KMS-11 (cell line): ENCODE measurements at regions not wholly inside any gene's neighbourhood (a gene's known extent, or its start where the extent isn't known, plus 50 kb on each side); places are given as distances from the start of the nearest gene placed in this dataset.
"Not testable (repeated sequence)": the region's sequence is repeated elsewhere in the genome, so short reads cannot be mapped to it uniquely, and the experiment has no call there.

Source experiments
- H2AFZ ChIP-seq: fragments of 200-600 bp; sonication (generic); 2 replicates; pipeline ENCODE4 v1.6.1; 2016; ENCODE audit warnings: antibody characterized with exemption, mixed run types, low read depth
- H3K27ac ChIP-seq: fragments of 200-600 bp; sonication (generic); 2 replicates; pipeline ENCODE4 v1.6.1; 2016; ENCODE audit warnings: mild to moderate bottlenecking, mixed run types
- H3K27me3 ChIP-seq: fragments of 200-600 bp; sonication (generic); 2 replicates; pipeline ENCODE4 v1.6.1; 2017; ENCODE audit warnings: mild to moderate bottlenecking, low read depth, mixed run types, moderate library complexity; ENCODE audit not compliant: insufficient read depth
- H3K36me3 ChIP-seq: fragments of 200-600 bp; sonication (generic); 2 replicates; pipeline ENCODE4 v1.6.1; 2017; ENCODE audit warnings: mild to moderate bottlenecking, mixed run types; ENCODE audit not compliant: insufficient read depth
- H3K4me1 ChIP-seq: fragments of 200-600 bp; sonication (generic); 2 replicates; pipeline ENCODE4 v1.6.1; 2016; ENCODE audit warnings: mild to moderate bottlenecking, low read depth, mixed run types; ENCODE audit not compliant: poor library complexity, severe bottlenecking
- H3K4me2 ChIP-seq: fragments of 200-600 bp; sonication (generic); 2 replicates; pipeline ENCODE4 v1.7.0; 2016; ENCODE audit warnings: mild to moderate bottlenecking, mixed run types
- H3K4me3 ChIP-seq: fragments of 200-600 bp; sonication (generic); IDR thresholded peaks from 2 replicates; pipeline ENCODE4 v1.6.1; 2017; ENCODE audit warnings: low read depth, low read length, mixed read lengths; ENCODE audit not compliant: insufficient read depth
- H3K79me2 ChIP-seq: fragments of 200-600 bp; sonication (generic); 2 replicates; pipeline ENCODE4 v1.6.1; 2016; ENCODE audit warnings: low read depth, mixed run types; ENCODE audit not compliant: insufficient read depth
- H3K9ac ChIP-seq: fragments of 200-600 bp; sonication (generic); 2 replicates; pipeline ENCODE4 v1.6.1; 2016; ENCODE audit warnings: mild to moderate bottlenecking, mixed run types
- H4K20me1 ChIP-seq: fragments of 200-600 bp; sonication (generic); 2 replicates; pipeline ENCODE4 v1.6.1; 2016; ENCODE audit warnings: mild to moderate bottlenecking, mixed run types; ENCODE audit not compliant: insufficient read depth
- CTCF ChIP-seq: fragments of 200-600 bp; sonication (generic); conservative IDR thresholded peaks from 2 replicates; pipeline ENCODE4 v1.6.1; 2017; ENCODE audit warnings: low read depth, mild to moderate bottlenecking, antibody characterized with exemption, low read length, moderate library complexity, mixed read lengths

- no peak for TF ChIP-seq CTCF
- Histone ChIP-seq H3K9ac (no peak overlapping the region), H3K4me1 (no peaks in the 10 kb centered on the region), H3K4me3 (no peak overlapping the region), H3K4me2 (no peak overlapping the region), H3K27ac (no peak overlapping the region), H3K36me3 (no peaks in the 10 kb centered on the region), H2AFZ (no peak overlapping the region), H3K27me3 (no peaks in the 10 kb centered on the region), H4K20me1 (no peaks in the 10 kb centered on the region), H3K79me2 (no peaks in the 10 kb centered on the region)
Measured at GRCh38 chr6:11934638-11935037, 77.5 kb upstream of the HIVEP1 start.

- H3K79me2 ChIP-seq, H2AFZ ChIP-seq, H3K27me3 ChIP-seq, H4K20me1 ChIP-seq, H3K36me3 ChIP-seq, H3K9ac ChIP-seq, H3K27ac ChIP-seq, H3K4me3 ChIP-seq, H3K4me2 ChIP-seq, H3K4me1 ChIP-seq: not testable (repeated sequence)
Measured at GRCh38 chr6:11932892-11933291, 79.2 kb upstream of the HIVEP1 start.

- TF ChIP-seq CTCF = no peak
- no peak overlapping the region for H3K27ac ChIP-seq
- H3K27me3 ChIP-seq = no peaks in the 10 kb centered on the region
- H3K4me1 ChIP-seq = no peaks in the 10 kb centered on the region
- no peak overlapping the region for H3K9ac ChIP-seq
- no peak overlapping the region for H3K4me3 ChIP-seq
- no peaks in the 10 kb centered on the region for H3K79me2 ChIP-seq
- no peaks in the 10 kb centered on the region for H4K20me1 ChIP-seq
- no peak overlapping the region for H3K4me2 ChIP-seq
- H2AFZ ChIP-seq = no peak overlapping the region
- H3K36me3 ChIP-seq = no peaks in the 10 kb centered on the region
Measured at GRCh38 chr6:11931296-11932035, 80.6 kb upstream of the HIVEP1 start.

GRCh38 chr6:11930834-11931233 lies 81.3 kb upstream of the HIVEP1 start:
- not testable (repeated sequence) for H3K9ac ChIP-seq, H3K4me3 ChIP-seq, H3K4me2 ChIP-seq

GRCh38 chr6:11930240-11930639 lies 81.9 kb upstream of the HIVEP1 start:
- no peak overlapping the region for H2AFZ ChIP-seq
- TF ChIP-seq CTCF = no peak
- no peaks in the 10 kb centered on the region for H3K36me3 ChIP-seq
- no peaks in the 10 kb centered on the region for H3K79me2 ChIP-seq
- H3K27ac ChIP-seq = no peak overlapping the region
- no peaks in the 10 kb centered on the region for H3K4me1 ChIP-seq
- H3K4me3 ChIP-seq = no peak overlapping the region
- H3K4me2 ChIP-seq = no peak overlapping the region
- no peak overlapping the region for H3K9ac ChIP-seq
- H3K27me3 ChIP-seq = no peaks in the 10 kb centered on the region
- H4K20me1 ChIP-seq = no peaks in the 10 kb centered on the region

More at GRCh38 chr6:11930834-11931233, 81.3 kb upstream of the HIVEP1 start:
- H3K36me3 ChIP-seq, H2AFZ ChIP-seq, H3K79me2 ChIP-seq, H3K4me1 ChIP-seq, H3K27me3 ChIP-seq, H4K20me1 ChIP-seq, H3K27ac ChIP-seq: not testable (repeated sequence)
